Heart left ventricle (tissue), 13 donors: ENCODE measurements at regions not wholly inside any gene's neighbourhood (a gene's known extent, or its start where the extent isn't known, plus 50 kb on each side); places are given as distances from the start of the nearest gene placed in this dataset.

ENCODE experiments used
- CTCF ChIP-seq, 12 donors: fragments of 200-600 bp; sonication (generic) in 4 of 12; IDR thresholded peaks; one replicate each; pipeline versions ENCODE4 v1.5.0 to v1.8.0; 2018 to 2022; ENCODE audit warnings: antibody characterized with exemption in 12 of 12, mild to moderate bottlenecking in 5 of 12
- POLR2A ChIP-seq, 2 donors: fragments of 450-650 bp; IDR thresholded peaks; one replicate each; pipeline ENCODE4 v1.6.1; 2017; ENCODE audit warnings: antibody characterized with exemption in 2 of 2, mild to moderate bottlenecking in 2 of 2, moderate library complexity in 2 of 2
- donor health status: ischemic (EF 13 %, LVEDD 7.1; RV severe dilation, severe dysfunction).
- donor health status: DM: no; HTN: yes; CAD: no.
- donor health status: DM: no; HTN: no; CAD: no.
- donor health status: ischemic (EF 25% LVEDD 6.9; RV normal size, moderate dysfunction).
- donor health status: ischemic (EF 25% LVEDD 5.7; RV mildly dilated, moderate dysfunction).
- donor health status: ischemic (EF 35%, LVEDD 5.7; RV mildly dilated, moderate dysfunction).
- donor health status: nonischemic (EF 11% LVEDD 7.7; RV severe dilation, severe dysfunction).
- donor health status: DM: yes; HTN: yes; CAD: no.
- donor health status: PGD.
- donor health status: ischemic (EF 29% LVEDD 5.4; RV normal size, mild dysfunction).
- donor health status: nonischemic (EF 23%, LVEDD 6.1; RV moderate dilation, normal function).

GRCh38 chr21:23951251-23951650 lies 1656.0 kb downstream of the MRPL39 start:
- TF ChIP-seq CTCF (IDR thresholded peaks at IDR 0.05) (no peak), POLR2A (IDR thresholded peaks at IDR 0.05) (no peak)
